ENCODE measurements at regions not wholly inside any gene's neighbourhood (a gene's known extent, or its start where the extent isn't known, plus 50 kb on each side); places are given as distances from the start of the nearest gene placed in this dataset.

- no peak for TF ChIP-seq ZNF782 (CRISPR knock-in tag; IDR thresholded peaks at IDR 0.05; ENCODE audit: borderline replicate concordance)
- no peak for TF ChIP-seq PAX8 (CRISPR knock-in tag; IDR thresholded peaks at IDR 0.05; ENCODE audit: borderline replicate concordance)
- TF ChIP-seq ZNF776 (CRISPR knock-in tag; IDR thresholded peaks at IDR 0.05), result no peak
- TF ChIP-seq, protein P1, sequence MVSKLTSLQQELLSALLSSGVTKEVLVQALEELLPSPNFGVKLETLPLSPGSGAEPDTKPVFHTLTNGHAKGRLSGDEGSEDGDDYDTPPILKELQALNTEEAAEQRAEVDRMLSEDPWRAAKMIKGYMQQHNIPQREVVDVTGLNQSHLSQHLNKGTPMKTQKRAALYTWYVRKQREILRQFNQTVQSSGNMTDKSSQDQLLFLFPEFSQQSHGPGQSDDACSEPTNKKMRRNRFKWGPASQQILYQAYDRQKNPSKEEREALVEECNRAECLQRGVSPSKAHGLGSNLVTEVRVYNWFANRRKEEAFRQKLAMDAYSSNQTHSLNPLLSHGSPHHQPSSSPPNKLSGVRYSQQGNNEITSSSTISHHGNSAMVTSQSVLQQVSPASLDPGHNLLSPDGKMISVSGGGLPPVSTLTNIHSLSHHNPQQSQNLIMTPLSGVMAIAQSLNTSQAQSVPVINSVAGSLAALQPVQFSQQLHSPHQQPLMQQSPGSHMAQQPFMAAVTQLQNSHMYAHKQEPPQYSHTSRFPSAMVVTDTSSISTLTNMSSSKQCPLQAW (CRISPR knock-in tag; IDR thresholded peaks at IDR 0.05), result no peak
Observed at GRCh38 chr1:229073251-229073650, 197.7 kb upstream of the RAB4A start (continued).

DNA sequence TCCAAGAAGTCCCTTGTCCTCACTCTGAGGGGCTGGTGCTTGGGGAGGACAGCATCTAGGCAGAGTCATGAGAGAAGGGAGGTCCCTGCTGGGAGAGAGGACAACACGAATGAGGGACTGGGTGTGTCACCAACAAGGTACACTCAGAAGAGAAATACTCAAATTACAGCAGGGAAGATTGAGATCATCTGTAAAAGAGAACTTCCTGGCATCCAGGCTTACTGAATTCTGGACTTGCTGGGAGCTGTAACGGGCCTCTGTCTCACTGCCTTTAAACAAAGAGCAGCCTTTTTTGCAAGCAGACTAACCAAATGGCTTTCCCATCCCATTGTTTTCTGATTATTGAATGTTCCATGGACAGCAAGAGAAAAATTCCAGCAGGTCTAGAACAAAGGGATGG lies 195.7 kb upstream of the RAB4A start:
- H3K4me1 ChIP-seq (ENCODE audit: insufficient read depth, low read length), result peaks cover 78% of the 10 kb centered on the region
- H3K27me3 ChIP-seq (ENCODE audit: control insufficient read depth in 1 of 2, insufficient read depth in 2 of 2, low read length in 2 of 2), result no peaks in the 10 kb centered on the region
- H3K79me2 ChIP-seq (ENCODE audit: insufficient read depth, low read length), result no peaks in the 10 kb centered on the region
- no peak overlapping the region for H3K4me3 ChIP-seq (replicated peaks in 1 of 3; ENCODE audit: insufficient read depth in 1 of 3, low read depth in 2 of 3, low read length in 3 of 3)
- 26% methylated on average over 2 of the region's 2 CpGs for WGBS (ENCODE audit: low lambda C conversion rate)
- intact Hi-C loops (cut with micrococcal nuclease; ENCODE audit: unreplicated experiment), result no loop called here
- no peak overlapping the region for H3K4me2 ChIP-seq (ENCODE audit: low read depth, low read length)
- in situ Hi-C loops (cut with HindIII; ENCODE audit: extremely low pct_ligation_motif_present, low pct_unique_long_range_greater_than_20kb), result no loop called here
- no peaks in the 10 kb centered on the region for H4K20me1 ChIP-seq (ENCODE audit: insufficient read depth, low read length)
- no peak overlapping the region for H3K27ac ChIP-seq (ENCODE audit: extremely low read length, insufficient read depth, low read length)
- no peaks in the 10 kb centered on the region for H3K9me3 ChIP-seq (ENCODE audit: low read length)
- H3K9ac ChIP-seq (ENCODE audit: insufficient read depth, low read depth, low read length), result no peak overlapping the region
- no TSS peak for BruUV-seq (replicated peaks)
- no peak for DNase-seq (ENCODE audit: low spot score)
- POLR2A ChIA-PET, result no interaction called here
- ATAC-seq, result no peak
- no peak for FAIRE-seq
- no peaks in the 10 kb centered on the region for H3K36me3 ChIP-seq (replicated peaks in 1 of 2; ENCODE audit: control insufficient read depth in 1 of 2, insufficient read depth in 2 of 2, low read length in 2 of 2)
- no peak overlapping the region for H2AFZ ChIP-seq (ENCODE audit: low read length)
- CTCF ChIA-PET (ENCODE audit: low intra/inter-chr PET ratio, low total read pairs), result no interaction called here
- TF ChIP-seq ZNF354B (CRISPR knock-in tag; IDR thresholded peaks at IDR 0.05) (no peak), HMG20B (CRISPR knock-in tag; conservative IDR thresholded peaks at IDR 0.05) (no peak), ZNF614 (CRISPR knock-in tag; IDR thresholded peaks at IDR 0.05; ENCODE audit: borderline replicate concordance) (no peak), ASH2L (IDR thresholded peaks at IDR 0.05; ENCODE audit: insufficient read length, low read depth, low read length) (no peak), MAFK (conservative IDR thresholded peaks at IDR 0.05 in 1 of 2, IDR thresholded peaks at IDR 0.05 in 1 of 2; ENCODE audit: low read length in 2 of 2) (no peak)
- TF ChIP-seq, protein P2, sequence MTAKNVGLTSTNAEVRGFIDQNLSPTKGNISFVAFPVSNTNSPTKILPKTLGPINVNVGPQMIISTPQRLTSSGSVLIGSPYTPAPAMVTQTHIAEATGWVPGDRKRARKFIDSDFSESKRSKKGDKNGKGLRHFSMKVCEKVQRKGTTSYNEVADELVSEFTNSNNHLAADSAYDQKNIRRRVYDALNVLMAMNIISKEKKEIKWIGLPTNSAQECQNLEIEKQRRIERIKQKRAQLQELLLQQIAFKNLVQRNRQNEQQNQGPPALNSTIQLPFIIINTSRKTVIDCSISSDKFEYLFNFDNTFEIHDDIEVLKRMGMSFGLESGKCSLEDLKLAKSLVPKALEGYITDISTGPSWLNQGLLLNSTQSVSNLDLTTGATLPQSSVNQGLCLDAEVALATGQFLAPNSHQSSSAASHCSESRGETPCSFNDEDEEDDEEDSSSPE (CRISPR knock-in tag; IDR thresholded peaks at IDR 0.05), result no peak
- TF ChIP-seq, protein P3, sequence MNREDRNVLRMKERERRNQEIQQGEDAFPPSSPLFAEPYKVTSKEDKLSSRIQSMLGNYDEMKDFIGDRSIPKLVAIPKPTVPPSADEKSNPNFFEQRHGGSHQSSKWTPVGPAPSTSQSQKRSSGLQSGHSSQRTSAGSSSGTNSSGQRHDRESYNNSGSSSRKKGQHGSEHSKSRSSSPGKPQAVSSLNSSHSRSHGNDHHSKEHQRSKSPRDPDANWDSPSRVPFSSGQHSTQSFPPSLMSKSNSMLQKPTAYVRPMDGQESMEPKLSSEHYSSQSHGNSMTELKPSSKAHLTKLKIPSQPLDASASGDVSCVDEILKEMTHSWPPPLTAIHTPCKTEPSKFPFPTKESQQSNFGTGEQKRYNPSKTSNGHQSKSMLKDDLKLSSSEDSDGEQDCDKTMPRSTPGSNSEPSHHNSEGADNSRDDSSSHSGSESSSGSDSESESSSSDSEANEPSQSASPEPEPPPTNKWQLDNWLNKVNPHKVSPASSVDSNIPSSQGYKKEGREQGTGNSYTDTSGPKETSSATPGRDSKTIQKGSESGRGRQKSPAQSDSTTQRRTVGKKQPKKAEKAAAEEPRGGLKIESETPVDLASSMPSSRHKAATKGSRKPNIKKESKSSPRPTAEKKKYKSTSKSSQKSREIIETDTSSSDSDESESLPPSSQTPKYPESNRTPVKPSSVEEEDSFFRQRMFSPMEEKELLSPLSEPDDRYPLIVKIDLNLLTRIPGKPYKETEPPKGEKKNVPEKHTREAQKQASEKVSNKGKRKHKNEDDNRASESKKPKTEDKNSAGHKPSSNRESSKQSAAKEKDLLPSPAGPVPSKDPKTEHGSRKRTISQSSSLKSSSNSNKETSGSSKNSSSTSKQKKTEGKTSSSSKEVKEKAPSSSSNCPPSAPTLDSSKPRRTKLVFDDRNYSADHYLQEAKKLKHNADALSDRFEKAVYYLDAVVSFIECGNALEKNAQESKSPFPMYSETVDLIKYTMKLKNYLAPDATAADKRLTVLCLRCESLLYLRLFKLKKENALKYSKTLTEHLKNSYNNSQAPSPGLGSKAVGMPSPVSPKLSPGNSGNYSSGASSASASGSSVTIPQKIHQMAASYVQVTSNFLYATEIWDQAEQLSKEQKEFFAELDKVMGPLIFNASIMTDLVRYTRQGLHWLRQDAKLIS (CRISPR knock-in tag; IDR thresholded peaks at IDR 0.05), result no peak
- TF ChIP-seq, protein P4, sequence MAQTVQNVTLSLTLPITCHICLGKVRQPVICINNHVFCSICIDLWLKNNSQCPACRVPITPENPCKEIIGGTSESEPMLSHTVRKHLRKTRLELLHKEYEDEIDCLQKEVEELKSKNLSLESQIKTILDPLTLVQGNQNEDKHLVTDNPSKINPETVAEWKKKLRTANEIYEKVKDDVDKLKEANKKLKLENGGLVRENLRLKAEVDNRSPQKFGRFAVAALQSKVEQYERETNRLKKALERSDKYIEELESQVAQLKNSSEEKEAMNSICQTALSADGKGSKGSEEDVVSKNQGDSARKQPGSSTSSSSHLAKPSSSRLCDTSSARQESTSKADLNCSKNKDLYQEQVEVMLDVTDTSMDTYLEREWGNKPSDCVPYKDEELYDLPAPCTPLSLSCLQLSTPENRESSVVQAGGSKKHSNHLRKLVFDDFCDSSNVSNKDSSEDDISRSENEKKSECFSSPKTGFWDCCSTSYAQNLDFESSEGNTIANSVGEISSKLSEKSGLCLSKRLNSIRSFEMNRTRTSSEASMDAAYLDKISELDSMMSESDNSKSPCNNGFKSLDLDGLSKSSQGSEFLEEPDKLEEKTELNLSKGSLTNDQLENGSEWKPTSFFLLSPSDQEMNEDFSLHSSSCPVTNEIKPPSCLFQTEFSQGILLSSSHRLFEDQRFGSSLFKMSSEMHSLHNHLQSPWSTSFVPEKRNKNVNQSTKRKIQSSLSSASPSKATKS (CRISPR knock-in tag; IDR thresholded peaks at IDR 0.05), result no peak
- TF ChIP-seq, protein P5, sequence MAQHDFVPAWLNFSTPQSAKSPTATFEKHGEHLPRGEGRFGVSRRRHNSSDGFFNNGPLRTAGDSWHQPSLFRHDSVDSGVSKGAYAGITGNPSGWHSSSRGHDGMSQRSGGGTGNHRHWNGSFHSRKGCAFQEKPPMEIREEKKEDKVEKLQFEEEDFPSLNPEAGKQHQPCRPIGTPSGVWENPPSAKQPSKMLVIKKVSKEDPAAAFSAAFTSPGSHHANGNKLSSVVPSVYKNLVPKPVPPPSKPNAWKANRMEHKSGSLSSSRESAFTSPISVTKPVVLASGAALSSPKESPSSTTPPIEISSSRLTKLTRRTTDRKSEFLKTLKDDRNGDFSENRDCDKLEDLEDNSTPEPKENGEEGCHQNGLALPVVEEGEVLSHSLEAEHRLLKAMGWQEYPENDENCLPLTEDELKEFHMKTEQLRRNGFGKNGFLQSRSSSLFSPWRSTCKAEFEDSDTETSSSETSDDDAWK (CRISPR knock-in tag; IDR thresholded peaks at IDR 0.05), result no peak

Data from HepG2 (cell line).